Renal pelvis (tissue), 1 donor: ENCODE measurements at regions not wholly inside any gene's neighbourhood (a gene's known extent, or its start where the extent isn't known, plus 50 kb on each side); places are given as distances from the start of the nearest gene placed in this dataset.
A peak's percentile ranks its signal among the peaks of the same experiment; 100 is the strongest.

Experiments
- DNase-seq: peaks from one replicate; pipeline ENCODE4 v3.0.0-alpha.2; 2013

GRCh38 chr10:111452153-111452552, 375.3 kb downstream of the ADRA2A start:
- no peak for DNase-seq

GRCh38 chr10:111455776-111456426, 379.1 kb downstream of the ADRA2A start:
- no peak for DNase-seq

GRCh38 chr10:111458256-111458655, 381.4 kb downstream of the ADRA2A start:
- no peak for DNase-seq

GRCh38 chr10:111459967-111460366, 383.1 kb downstream of the ADRA2A start:
- DNase-seq = no peak

- no peak for DNase-seq
Measured at GRCh38 chr10:111472445-111472844, 395.6 kb downstream of the ADRA2A start.

GRCh38 chr10:111473361-111473760, 396.5 kb downstream of the ADRA2A start:
- DNase-seq = no peak

- DNase-seq = no peak
Measured at GRCh38 chr10:111474786-111475185, 398.0 kb downstream of the ADRA2A start.

GRCh38 chr10:111475720-111476119, 398.9 kb downstream of the ADRA2A start:
- no peak for DNase-seq

GRCh38 chr10:111478651-111479050, 401.8 kb downstream of the ADRA2A start:
- DNase-seq = no peak

GRCh38 chr10:111479966-111480365, 403.1 kb downstream of the ADRA2A start:
- DNase-seq = no peak

- no peak for DNase-seq
Measured at GRCh38 chr10:111481261-111481826, 404.5 kb downstream of the ADRA2A start.

GRCh38 chr10:111481866-111482265, 405.0 kb downstream of the ADRA2A start:
- DNase-seq = peak; percentile 36

- no peak for DNase-seq
Measured at GRCh38 chr10:111482621-111483216, 405.9 kb downstream of the ADRA2A start.

GRCh38 chr10:111485767-111486166, 408.9 kb downstream of the ADRA2A start:
- DNase-seq = no peak

- DNase-seq = no peak
Measured at GRCh38 chr10:111486346-111486745, 409.5 kb downstream of the ADRA2A start.

- DNase-seq = no peak
Measured at GRCh38 chr10:111488668-111489067, 411.8 kb downstream of the ADRA2A start.

- DNase-seq = no peak
Measured at GRCh38 chr10:111491154-111491553, 414.3 kb downstream of the ADRA2A start.

GRCh38 chr10:111493024-111493625, 416.3 kb downstream of the ADRA2A start:
- no peak for DNase-seq

GRCh38 chr10:111498560-111498959, 421.7 kb downstream of the ADRA2A start:
- no peak for DNase-seq

- DNase-seq = no peak
Measured at GRCh38 chr10:111504376-111504775, 427.5 kb downstream of the ADRA2A start.

- no peak for DNase-seq
Measured at GRCh38 chr10:111506266-111507034, 429.6 kb downstream of the ADRA2A start.

GRCh38 chr10:111511751-111512150, 434.9 kb downstream of the ADRA2A start:
- peak; percentile 7 for DNase-seq
